Superior temporal gyrus (tissue), 1 donor: ENCODE measurements at regions not wholly inside any gene's neighbourhood (a gene's known extent, or its start where the extent isn't known, plus 50 kb on each side); places are given as distances from the start of the nearest gene placed in this dataset.

Experiments
- DNase-seq: peaks from one replicate; pipeline ENCODE4 v3.0.0-alpha.2; 2016; ENCODE audit errors: extremely low spot score

DNA sequence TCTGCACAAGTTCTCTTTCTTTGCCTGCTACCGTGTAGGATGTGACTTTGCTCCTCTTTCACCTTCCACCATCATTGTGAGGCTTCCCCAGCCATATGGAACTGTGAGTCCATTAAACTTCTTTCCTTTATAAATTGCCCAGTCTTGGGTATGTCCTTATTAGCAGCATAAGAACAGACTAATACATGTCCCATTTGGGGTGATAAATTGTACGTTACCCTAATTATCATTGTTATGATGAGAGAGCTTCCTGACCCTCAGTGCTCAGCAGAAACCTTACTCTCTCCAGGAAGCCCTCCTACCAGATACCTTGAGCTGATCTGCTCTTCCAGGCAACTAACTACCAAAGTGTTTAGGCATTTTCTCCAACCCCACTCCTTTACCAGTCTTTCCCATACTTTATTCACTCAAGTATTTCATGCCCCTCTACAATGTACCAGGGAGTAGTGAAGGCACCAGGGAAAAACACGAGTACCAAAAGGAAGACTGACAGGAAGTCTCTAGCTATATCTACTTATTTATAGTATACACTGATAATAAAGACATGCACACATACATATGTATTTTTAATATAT is 196.2 kb downstream of the MYCN start:
- no peak for DNase-seq

DNA sequence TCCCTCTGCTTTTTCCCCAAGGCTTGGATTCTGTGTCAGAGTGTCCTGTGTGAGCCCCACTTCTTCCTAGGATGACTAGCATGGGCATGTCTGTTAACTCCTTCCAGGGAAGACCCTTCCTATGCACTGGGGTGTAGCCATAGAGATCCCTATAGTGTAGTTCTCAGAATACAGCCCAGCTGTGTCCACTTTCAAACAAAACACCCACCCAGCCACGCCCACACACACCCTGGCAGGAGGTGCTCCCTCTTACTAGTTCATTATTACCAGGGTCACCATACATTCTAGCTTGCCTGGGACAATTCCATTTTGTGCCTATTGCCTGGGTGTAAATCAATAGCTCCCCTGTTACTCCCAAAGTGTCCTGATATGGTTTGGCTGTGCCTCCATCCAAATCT is 195.6 kb downstream of the MYCN start:
- DNase-seq = no peak

DNA sequence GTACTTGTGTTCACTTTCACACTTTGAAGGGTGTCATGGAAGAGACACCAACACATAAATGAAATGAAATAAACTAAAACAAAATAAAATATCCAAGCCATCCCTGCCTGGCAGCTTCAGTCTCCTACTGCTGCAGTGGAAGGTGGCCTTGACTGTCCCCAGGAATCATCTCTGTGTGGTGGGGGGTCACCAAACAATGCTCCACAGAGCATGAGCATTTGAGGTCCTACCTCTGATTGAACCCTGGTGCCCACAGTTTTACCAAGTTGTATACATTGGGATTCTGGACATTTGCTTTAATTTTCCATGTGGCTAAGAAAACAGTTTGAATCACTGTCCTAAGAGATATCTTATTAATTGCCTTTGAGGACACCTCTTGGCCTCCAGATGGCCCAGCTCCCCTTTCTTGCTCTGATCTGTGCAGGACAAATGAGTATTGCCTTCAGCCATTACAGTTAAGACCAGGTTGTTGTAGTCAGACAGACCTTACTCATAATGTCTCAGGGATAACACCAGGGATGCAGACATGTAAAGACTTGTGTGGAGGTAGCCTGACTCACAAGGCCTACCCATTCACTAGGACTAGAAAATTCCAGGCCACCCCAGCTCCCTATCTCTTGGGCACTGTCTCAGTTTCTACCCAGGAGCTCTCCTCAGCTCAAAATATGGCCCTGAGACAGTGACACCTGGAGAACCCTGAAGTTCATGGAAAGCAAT is 195.0 kb downstream of the MYCN start:
- DNase-seq = no peak

DNA sequence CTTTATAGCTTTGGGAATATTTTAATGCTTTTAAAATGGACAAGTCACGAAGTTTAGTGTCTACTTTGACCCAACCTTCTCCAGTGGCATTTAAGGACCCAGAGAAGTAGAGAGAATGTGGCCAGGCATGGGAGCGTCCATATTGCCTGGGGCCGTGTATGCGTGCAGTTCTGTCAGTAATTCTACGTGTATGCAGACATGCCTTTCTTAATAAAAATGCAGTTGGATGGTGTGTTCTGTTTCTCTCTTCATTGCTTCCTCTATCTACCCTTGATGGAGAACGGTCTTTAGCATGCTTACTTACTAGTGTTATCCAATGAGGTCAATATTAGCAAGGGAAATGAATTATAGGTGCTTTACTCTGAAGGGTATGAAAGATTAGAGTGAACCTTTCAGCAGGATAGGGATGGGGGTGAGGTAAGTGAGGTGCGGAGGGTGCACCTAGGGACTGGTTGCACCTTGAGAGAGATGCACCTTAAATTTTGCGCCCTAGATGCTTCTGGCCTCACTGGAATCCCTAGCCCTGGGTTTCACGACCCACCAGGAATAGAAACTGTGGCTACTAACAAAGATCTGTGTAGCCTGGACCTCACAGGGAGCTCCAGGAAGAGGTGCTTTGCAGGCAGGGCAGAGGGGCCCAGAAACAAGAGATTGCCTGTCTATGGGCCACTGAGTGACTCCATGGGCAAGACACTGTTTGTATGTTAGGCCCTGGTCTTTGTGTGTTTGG is 194.3 kb downstream of the MYCN start:
- DNase-seq = no peak

DNA sequence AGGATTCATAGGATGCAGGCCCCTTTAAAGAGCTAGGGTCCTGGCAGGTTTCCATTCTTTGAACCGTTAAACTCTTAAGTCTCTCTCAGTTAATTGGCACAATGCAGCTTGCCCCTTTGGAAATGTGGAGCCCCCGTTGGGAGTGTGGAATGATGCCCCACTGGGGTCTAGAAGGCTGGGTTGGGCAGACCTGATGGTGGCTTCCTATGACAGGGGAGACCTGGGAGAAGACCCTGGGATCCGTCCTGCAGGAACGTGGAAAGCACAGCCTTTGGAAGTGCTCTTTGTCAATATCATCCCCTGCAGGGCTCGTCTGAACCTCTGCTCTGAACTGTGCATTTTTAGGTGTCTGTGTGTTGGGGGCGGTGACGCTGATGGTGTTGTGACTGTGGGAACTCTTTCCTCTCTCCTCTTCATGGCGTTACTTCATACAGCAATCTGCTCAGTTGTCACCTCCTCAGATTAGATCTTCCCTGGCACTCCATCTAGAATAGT is 190.6 kb downstream of the MYCN start:
- DNase-seq = no peak

DNA sequence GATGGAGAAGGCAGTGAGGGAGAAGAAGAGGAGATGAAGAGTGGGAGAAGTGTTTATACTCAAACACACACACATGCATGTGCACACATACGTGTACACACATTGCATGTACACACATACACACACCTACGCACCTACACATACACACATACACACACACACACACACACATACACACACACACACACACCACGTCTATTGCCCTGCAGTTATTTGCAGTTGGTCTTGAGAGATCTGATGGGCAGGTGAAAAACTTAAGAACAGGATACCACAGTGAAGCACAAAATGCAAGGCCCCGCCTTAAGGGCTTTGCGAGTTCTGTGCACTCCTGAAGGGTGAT is 190.2 kb downstream of the MYCN start:
- no peak for DNase-seq

DNA sequence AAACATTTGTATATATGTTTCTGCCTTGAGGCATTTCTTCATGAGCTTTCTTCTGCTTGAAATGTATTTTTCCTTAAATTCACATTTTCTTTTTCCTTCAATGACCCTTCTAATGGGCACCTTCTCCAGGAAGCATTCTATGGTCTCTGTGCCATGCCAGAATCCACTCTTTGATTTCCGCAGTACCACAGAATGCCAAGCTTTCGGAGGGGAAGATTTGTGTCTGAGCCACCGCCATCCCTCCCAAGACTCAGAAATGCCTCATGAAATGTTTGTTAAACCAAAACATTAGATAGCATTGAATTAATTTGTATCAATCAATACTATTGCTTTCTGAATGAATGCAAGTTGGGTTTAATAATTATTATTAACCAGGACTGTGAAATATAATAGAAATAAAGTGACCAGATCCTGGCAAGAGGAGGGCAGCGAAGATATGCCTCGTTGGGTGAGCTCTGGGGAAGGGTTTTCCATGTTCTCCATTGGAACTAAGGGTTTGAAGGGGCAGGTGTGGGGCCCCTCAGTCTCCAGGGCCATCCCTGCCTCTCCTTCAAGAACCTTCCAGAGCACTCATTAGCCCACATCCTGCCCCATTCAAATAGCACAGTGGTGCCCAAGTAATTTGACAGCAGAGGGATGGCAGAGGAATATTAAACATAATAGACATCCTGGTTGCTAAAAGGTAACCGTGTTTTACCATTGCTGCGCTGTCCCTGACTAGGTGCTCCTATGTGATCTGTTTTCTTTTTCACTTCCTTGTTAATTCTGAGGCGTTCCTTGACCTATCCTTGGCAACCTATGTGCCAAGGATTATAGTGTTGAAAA is 189.6 kb downstream of the MYCN start:
- DNase-seq = no peak

DNA sequence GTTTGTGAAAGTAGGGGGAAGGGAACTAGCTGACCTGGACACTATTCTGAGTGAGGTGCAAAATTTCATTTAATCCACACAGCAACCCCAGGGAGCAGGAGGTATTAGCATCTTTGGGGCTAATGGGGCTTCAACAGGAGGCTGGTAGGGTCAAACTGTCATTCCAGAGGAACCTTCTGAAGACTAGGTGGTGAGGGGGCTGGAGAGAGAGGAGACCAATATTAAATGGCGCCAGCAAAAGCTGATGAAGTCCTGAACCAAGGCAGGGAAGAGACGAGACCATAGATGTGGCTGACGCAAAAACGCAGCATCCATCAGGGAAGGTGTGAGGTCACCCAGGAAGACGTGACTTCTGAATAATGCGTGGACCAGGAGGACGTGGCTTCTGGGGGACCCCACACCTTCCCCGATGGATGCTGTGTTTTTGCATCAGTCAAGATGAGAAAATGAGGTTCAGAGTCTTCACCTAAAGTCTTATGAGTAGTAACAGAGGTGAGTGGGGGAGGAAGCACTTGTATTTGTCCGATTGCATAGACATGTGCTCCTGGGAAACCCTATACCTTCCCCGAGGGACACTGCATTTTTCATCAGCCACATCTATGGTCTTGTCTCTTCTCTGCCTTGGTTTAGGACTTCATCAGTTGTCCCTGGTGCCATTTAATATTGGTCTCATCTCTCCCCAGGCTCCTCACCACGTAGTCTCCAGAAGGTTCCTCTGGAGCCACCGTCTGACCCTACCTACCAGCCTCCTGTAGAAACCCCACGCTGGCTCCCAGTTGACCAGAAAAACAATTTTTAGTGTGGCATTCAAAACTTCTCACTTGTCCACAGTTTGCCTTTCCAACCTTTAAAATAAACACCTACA is 188.6 kb downstream of the MYCN start:
- no peak for DNase-seq

DNA sequence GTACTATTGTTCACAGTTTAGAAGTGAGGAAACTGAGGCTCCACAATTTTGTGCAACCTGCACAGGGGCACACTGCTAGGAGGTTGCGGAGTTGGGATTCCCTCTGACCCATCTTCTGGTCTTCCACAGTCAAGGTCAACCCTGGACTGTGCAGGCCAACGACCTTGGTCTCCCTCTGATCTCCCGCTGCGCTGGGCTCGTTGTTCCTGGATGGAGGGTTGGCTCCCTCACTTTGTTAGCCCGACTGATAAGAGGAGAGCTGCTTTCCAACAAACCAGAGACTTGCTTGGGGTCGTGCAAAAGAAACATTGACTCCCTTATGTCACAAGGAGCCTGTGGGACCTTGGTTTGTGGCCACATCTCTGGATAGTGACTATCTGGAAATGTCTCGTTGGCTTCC is 187.6 kb downstream of the MYCN start:
- no peak for DNase-seq

DNA sequence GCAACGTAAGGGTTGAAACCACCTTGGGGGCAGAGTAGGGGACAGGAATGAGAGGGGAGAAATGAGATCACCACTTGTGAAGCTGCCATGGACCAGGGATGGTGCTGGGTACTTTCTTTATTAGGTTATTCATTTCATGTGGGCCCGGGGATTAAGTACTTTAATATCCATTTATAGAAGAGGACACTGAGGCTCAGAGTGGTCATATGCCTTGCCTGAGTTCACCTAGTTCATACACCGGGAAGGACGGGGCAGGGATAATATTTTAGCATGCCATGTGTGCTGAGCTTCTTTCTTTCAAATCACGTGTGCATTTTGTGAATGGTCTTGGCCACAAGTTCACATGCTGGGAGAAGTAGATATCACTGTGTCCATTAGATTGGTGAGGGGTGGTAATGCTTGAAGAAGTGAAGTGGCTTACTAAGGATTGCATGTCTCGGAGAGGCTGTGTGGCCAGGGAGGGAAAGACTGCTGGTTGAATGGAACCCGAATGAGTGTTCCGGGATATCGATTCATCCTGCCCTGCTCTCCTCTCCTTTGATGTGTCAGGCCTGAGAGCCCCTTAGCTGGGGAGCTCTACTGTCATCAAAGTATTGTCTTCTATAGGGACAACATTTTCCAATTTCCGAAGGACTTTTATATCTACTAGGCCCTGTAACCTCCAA is 187.1 kb downstream of the MYCN start:
- DNase-seq = no peak

DNA sequence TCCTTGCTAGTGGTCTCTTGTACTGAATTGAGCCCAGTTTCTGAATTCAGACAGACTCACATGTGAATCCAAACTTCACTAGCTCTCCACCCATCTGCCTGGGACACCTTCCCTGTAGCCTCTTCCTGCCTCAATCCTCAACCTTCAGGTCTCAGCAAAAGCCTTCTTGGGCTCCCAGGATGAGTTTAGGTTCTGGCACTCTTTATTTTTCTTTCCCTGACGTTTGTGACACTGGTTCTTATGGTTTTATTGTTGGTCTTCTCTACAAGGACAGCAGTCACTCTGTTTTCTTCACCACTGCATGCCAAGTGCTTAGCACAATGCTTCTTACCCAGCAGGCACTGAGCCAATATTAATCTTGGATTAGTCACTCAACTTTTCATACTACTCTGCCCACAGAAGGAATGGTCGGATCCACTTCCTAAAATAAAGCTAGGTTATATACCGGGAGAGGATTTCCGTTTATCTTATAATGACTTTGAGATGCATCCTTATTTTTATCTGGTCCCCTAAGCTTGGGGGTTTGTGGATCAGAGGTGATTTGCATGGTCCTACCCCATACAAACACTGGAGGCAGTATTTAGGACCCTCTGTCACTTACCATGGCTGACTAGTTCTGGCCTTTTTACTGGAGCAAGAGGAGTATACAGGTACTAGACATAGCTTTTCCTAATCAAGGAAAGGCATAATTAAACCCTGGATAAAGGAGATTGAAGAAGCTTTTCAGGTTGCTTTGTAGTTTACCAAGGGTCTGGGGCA is 186.3 kb downstream of the MYCN start:
- no peak for DNase-seq

DNA sequence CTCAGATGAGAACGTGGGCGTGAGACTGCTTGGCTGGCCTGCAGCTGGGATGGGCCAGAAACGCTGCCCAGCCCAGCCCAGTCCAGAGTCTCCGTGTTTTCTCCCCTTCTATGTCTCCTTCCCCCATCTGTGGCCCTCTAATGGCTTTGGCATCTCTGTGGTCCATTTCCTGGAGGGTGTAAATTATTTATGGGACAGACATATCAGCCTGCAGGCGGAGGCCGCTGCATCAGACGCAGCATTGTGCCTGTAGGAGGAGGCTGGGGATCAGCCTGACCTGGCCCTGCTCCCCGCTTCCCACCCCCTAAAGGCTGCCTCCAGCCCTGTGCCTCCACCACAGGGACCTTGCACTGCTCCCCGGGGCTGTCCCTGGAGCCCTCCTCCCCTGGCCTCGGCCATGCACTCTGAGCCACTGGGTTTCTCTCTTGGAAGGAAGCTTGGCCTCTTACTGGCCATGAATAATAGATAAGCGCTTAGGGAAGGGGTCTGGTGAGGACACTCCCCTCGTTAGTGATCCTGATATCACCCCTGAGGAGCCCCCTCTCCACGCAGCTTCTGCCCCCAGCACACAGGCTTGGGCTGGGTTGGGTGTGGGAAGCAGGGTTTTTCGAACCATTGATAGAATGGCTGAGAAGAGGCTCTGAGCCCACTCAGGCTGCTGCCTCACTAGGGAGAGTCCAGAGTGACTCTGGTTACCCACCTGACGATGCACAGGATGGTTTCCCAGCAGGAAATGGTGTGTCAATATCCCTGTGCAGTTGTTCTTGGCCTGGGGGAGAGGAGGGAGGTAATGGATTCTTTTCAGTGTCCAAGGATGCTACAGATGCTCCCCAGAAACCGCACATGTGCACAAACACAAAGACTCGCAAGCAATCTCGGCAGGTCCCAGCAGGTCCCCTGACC is 185.5 kb downstream of the MYCN start:
- no peak for DNase-seq

DNA sequence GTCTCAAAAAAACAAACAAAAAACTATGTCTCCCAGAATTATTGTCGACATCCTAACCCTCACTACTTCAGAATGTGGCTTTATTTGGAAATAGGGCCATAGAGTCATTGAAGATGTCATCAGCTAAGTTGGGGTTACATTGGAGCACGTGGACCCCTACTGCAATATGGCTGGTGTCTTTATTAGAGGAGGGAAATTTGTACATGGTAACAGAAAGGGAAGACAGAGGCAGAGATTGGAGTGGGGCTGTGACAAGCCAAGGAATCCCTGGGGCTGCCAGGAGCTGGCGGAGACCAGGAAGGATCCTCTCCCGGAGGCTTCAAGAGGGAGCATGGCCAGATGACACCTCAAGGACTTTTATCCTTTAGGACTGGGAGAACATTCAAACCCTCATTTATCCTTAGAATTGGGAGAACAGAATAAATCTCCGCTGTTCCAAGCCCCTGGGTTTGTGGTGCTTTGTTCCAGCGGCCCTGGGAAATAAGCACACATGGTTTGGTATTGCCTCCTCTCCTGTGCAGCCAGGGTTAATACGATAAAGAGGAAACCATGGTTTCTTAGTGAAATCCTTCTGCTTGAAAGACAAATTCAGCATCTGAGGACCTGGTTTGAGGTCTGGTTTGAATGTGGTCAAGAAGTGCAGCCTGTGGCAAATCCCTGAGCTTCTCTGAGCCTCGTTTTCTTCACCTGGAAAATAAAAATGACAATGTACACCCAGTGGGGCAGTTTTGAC is 184.7 kb downstream of the MYCN start:
- DNase-seq = no peak

DNA sequence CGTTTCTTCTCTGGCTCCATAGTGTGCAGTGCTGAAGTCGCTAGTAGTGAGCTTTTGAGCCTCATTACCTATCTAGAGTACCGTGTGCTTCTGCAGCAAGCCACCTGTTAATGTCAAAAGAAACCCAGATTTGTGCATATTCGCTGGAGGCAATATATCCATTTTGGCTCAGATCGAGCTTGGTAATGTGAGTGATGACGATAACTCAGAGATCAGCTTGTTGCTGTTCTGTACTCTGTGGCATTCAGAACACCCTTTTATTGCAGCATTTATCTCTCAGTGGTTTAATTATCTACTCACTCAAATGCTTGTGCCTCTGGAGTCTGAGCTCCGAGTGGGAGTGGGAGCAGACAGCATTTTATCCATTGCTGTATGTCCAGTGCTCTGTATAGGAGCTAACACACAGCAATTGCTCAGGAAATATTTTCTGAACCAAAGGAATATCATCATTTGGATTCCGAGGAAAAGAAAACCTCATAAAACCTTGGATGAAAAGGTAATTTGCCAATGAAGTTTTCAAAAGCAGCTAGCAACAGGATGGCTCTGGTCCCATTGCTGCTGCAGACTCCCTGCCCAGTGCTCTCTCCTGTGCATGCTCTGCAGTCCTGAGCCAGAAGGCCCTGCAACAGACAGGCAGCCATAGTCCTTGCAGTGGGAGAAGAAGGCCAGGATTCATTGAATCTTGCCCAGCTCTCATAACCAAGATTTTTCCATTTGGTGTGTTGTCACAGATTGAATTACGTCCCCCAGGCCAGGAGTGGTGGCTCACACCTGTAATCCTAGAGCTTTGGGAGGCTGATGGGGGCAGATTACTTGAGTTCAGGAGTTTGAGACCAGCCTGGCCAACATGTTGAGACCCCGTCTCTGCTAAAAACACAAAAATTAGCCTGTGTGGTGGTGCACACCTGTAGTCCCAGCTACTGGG is 183.8 kb downstream of the MYCN start:
- no peak for DNase-seq

DNA sequence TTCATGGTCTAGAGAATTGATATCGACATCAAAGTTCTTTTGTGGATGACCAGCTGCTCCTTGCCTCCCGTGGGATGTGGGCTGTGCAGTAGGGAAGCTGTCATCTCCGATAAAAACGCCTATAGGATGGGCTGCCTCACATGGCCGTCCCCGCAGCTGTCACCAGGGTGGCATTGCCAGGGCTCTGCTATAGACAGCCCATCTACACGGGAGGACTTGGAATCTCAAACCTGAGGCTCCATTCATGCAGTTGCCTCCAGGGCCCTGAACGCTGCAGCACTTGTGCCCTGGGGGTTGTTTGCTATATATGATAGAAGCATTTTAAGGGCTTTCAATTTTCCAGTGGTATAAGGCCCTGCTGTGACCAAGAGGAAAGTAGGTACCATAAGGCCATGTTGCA is 183.1 kb downstream of the MYCN start:
- no peak for DNase-seq

DNA sequence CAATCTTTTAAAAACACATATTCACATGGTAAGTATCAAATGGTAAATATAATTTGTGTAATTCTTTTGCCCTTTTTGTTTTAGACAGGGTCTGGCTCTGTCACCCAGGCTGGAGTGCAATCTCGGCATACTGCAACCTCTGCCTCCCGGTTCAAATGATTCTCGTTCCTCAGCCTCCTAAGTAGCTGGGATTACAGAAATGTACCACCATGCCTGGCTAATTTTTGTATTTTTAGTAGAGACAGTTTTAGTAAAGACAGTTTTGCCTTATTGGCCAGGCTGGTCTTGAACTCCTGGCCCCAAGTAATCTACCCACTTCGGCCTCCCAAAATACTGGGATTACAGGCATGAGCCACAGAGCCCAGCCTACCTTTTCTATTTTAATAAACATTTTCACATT is 182.2 kb downstream of the MYCN start:
- no peak for DNase-seq

DNA sequence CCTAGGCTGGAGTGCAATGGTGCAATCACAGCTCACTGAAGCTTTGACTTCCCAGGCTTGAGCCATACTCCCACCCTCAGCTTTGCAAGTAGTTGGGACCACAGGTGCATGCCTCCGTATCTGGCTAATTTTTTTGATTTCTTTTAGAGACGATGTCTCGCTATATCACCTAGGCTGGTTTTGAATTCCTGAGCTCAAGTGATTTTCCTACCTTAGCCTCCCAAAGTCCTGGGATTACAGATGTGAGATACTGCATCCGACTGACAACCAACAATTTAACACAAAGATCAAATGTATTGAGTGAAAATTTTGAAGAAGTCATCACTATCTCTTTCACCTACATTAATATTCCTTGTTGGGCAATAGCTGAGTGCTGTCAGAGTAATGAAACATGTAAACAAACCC is 181.6 kb downstream of the MYCN start:
- DNase-seq = no peak
